ENCODE measurements at regions not wholly inside any gene's neighbourhood (a gene's known extent, or its start where the extent isn't known, plus 50 kb on each side); places are given as distances from the start of the nearest gene placed in this dataset.

DNA sequence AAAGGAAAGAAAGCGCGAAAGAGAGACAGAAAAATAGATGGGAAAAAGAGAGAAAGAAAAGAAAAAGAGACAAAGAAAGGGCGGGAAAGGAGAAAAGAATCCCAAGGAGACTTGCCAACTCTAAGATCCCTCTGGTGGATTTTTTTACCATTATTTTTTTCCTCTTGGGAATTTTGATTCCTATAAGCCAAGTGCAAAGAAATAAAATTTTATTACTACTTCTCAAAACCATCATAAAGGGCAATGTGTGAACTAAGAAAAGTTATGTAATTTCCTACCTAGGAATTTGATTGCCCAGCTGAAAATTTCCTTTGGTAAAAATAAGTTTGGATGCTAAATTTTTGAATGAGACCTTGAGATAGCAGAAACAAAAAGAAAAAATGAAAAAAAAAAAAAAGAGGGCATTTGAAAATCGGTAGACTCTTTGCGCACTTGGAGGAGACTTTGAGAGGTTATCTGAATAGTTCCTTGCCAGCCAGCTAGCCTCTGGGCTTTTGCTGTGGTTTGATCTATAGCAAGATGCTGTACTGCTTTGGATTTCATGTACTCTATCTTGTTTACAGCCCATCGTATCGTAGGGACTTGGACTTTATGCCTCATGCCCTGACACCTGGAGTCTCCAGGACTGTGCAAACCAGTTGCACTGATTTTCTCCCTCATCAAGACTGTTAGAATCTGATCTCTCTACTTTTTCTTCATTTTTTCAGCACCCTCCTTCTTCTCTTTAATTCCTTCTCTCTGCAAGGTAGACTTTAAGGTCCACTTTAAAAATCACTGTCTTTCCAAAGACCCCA, 535.4 kb upstream of the MKI67 start:
- TF ChIP-seq, protein P1, sequence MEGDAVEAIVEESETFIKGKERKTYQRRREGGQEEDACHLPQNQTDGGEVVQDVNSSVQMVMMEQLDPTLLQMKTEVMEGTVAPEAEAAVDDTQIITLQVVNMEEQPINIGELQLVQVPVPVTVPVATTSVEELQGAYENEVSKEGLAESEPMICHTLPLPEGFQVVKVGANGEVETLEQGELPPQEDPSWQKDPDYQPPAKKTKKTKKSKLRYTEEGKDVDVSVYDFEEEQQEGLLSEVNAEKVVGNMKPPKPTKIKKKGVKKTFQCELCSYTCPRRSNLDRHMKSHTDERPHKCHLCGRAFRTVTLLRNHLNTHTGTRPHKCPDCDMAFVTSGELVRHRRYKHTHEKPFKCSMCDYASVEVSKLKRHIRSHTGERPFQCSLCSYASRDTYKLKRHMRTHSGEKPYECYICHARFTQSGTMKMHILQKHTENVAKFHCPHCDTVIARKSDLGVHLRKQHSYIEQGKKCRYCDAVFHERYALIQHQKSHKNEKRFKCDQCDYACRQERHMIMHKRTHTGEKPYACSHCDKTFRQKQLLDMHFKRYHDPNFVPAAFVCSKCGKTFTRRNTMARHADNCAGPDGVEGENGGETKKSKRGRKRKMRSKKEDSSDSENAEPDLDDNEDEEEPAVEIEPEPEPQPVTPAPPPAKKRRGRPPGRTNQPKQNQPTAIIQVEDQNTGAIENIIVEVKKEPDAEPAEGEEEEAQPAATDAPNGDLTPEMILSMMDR (IDR thresholded peaks at IDR 0.05): no peak
- no peak for TF ChIP-seq POLR2A (IDR thresholded peaks at IDR 0.05)
